22Rv1 (cell line): ENCODE measurements at regions not wholly inside any gene's neighbourhood (a gene's known extent, or its start where the extent isn't known, plus 50 kb on each side); places are given as distances from the start of the nearest gene placed in this dataset.

Experiments used
- ZFX ChIP-seq: fragments of 450-650 bp; IDR thresholded peaks from 2 replicates; pipeline ENCODE4 v1.6.1; 2017; ENCODE audit warnings: antibody characterized with exemption, borderline replicate concordance
- TF ChIP-seq, protein P1 (sequence below): fragments of 450-650 bp; IDR thresholded peaks from 2 replicates; pipeline ENCODE4 v1.5.1; 2017; ENCODE audit warnings: mild to moderate bottlenecking

DNA sequence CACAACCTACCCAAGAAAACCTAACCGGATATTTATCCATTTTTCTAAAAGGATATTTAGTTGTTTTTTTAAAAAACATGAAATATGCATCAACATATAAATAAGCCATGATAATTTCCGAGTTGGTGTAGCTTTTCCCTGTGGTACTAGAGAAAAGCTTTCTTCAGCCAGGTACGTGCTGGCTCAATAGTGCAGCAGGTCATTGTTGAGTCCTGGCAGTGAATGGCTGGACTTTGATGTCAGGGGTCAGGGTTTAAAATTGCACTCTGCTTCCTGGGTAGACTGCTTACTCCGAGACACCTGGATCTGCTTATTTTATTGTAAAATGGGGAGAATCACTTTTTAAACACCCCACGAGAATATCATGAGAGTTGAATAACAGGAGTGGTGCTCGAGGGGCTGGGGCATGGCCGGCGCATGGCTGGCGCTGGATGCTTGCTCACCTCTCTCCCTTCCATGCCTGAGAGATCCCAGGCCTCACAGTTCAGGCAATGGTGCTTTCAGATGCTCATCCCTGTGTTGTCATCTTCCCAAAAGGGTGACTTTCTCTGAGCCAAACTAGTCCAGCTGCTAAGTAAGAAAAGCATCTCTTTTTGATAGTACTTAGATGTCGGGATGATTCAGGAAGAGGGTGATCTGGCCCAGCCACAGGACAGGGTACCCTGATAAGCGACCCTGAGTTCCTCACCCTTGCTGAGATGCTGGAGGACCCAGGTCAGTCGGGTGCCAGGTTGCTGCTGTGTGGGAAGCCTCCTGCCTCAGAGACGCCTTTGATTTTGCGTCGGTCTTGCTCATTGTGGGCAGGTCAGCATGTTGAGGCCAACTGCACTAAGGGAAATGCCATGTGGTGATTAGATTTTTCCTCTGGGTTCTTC lies 269.1 kb upstream of the FOXQ1 start:
- TF ChIP-seq, protein P1, sequence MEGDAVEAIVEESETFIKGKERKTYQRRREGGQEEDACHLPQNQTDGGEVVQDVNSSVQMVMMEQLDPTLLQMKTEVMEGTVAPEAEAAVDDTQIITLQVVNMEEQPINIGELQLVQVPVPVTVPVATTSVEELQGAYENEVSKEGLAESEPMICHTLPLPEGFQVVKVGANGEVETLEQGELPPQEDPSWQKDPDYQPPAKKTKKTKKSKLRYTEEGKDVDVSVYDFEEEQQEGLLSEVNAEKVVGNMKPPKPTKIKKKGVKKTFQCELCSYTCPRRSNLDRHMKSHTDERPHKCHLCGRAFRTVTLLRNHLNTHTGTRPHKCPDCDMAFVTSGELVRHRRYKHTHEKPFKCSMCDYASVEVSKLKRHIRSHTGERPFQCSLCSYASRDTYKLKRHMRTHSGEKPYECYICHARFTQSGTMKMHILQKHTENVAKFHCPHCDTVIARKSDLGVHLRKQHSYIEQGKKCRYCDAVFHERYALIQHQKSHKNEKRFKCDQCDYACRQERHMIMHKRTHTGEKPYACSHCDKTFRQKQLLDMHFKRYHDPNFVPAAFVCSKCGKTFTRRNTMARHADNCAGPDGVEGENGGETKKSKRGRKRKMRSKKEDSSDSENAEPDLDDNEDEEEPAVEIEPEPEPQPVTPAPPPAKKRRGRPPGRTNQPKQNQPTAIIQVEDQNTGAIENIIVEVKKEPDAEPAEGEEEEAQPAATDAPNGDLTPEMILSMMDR = no peak
- TF ChIP-seq ZFX = no peak
